CD4-positive, alpha-beta T cell treated with Interleukin-6 for 4 hours (primary cell): ENCODE measurements at regions not wholly inside any gene's neighbourhood (a gene's known extent, or its start where the extent isn't known, plus 50 kb on each side); places are given as distances from the start of the nearest gene placed in this dataset.
"Not testable (repeated sequence)": the region's sequence is repeated elsewhere in the genome, so short reads cannot be mapped to it uniquely, and the experiment has no call there.

Experiments
- DNase-seq: peaks from one replicate; pipeline ENCODE4 v3.0.0-alpha.2; 2020; ENCODE audit warnings: mixed read lengths

DNA sequence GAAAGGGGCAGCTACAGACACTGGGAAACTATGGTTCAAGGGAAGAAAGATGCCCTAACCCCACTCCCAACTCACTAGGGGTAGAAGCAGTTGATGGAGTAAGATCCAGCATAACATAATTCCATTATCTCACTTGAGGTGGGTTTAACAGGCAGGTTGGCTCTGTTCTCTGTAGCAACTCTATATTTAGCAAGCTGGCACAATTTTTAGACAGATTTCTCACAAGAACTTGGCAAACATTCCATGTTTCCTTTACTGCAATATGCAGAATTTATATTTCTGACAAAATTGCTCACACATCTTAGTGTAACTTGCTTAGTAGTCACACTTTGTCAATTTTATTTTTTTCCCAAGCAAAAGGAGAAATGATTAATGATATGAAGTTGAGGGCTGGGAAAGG lies 475.4 kb downstream of the RMST start:
- DNase-seq, result no peak

DNA sequence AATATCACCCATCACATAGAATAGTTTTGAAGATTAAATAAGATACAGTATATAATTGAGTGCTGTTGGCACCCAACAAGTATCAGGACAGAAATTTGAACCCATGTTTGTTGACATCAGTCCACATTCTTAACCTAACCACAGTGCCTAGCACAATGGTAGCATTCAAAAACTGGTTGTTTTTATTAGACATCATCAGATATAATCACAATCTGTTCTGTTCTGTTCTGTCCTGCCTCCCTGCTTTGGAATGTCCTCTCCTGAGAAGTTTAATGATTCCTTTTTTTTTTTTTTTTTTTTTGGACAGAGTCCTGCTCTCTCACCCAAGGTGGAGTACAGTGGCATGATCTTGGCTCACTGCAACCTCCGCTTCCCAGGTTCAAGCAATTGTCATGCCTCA lies 476.6 kb downstream of the RMST start:
- no peak for DNase-seq

DNA sequence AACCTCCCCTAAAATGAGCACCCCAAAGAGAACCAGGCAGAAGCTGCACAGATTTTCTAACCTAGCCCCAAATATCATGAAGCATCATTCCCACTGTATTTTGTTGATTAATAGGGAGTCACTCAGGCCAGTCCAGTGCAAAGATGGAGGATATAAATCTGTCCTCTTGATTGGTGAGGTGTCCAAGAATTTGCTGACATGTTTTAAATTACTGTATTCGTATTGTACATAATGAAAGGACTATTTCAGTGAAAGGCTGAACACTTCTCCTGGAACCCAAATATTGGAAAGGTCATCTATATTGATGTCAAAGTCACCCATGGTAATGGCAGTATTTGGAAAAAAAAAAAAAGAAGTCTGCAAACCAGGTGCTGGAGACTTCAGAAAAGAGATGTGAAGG lies 477.5 kb downstream of the RMST start:
- no peak for DNase-seq

DNA sequence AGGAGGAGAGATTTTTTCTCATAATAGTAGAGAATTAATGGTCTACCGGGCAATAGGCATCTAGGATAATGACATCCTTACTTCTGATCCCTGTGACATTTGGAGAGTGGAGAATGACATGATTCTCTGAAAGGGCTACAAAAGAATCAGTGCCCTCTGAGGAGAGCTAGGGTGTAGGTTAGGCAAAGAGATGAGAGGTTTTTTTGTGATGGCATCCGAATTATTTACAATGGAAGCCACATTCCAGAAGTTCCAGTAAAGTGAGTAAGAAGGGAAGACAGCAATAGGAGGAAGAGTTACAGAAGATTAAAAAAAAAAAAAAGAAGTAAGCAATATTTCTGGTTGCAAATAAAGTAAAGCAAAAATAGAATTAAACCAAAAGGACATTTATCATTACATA lies 478.0 kb downstream of the RMST start:
- no peak for DNase-seq

DNA sequence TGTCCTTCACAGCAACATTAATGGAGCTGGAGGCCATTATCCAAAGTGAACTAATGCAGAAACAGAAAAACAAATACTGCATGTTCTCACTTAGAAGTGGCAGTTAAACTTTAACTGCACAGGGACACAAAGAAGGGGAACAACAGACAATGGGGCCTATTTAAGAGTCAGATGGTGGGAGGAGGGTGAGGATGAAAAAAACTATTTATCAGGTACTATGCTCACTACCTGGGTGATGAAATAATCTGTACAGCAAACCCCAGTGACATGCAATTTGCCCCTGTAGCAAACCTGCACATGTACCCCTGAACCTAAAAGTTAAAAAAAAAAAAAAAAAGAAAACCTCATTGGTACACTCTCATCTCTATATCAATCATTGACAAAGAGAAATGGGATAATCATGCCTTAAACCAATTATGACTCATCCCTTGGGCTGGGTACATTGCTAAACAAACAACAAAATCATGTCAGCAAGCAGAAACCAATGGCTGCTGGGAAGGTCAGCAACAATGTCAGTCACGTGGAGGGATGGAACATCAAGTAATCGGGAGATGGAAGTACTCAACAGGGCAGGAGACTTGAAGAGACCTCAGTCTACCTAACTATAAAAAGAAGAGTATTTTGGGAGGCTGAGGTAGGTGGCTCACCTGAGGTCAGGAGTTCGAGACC lies 479.2 kb downstream of the RMST start:
- DNase-seq, result no peak

DNA sequence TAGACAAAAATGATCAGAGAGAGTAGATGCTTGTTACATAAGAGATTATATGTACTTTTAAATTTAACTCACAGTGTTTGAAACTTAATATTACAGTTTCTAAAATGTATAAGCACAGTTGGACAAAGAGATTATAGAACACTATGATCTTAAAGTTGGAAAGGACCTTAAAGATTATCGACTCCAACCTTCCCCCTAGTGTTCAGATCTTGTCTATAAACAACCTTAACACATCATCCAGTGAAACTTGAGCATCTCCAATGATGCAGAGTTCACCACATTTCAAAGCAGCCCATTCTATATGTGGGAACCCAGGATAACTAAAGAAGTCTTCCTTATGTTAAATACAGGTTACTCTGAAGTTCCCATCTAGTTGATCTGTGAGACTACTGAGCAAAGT lies 480.8 kb downstream of the RMST start:
- no peak for DNase-seq

DNA sequence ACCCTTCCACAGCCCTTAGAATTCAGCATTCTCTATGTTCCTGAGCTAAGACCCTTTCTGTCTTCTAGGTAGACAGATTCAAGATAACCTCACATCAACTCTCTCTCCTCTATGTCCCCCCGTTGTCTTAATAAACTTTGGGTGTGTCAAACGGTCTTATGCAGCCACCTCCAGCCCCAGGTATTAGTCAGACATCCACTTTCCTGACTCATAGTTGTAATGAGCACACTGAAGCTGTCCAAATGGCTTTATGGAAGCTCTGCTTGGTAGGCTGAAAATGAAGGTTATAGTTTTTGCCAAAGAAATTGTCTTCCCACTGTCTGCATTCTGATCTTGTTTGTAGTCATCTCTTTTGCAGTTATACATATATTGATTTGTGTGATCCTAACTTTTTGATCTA lies 482.0 kb downstream of the RMST start:
- DNase-seq, result no peak

DNA sequence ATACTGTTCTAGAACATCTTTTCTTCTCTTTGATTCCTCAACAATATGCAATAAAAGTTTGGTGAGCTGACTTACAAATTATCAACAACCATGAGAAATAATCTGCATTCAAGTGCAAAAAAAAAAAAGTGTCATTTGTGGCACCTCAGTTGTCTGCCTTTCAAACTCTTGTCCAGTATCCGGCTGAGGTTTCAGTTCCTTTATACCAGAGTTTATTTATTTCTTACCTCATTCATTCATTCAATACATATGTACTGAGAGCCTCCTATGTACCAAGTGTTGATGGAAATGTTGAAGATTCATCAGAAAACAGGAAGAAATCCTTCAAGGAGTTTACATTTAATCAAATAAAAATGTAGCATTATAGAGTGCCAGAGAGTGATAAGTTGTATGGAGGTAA lies 484.1 kb downstream of the RMST start:
- DNase-seq, result no peak

DNA sequence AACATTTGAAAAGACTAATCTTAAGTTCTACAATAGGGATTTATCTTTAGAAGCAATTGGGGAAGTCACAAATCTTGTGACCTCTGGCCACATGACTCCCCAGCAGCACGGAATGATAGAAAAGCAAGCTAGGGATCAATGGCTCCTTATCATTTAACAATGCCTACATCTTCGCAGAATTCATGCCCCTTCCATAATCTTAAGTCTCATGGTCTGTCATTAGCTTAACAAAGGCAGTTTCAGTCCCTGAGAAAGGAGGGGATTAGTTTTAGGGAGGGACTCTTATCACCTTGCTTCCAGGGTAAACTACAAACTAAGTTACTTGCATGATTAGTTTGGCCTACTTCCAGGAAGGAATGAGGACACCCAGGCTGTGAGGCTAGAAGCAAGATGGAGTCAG lies 486.0 kb downstream of the RMST start:
- no peak for DNase-seq

DNA sequence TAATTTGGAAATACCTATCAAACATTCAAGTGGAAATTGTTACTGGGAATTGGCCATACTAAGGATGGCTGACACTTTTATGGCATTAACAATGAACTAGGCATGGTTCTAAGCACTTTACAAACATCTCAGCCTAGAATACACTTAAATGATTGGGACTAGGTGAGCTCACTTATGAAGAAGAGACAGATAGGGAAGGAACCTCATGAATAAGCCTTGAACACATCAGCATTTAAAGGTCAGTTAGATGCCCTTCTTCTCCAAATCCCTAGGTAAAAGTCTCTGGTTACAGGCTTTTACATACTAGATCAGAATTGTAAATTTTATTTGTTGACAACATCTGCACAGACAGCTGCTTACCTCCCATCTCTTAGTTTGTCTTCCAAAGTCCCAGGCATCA lies 488.6 kb downstream of the RMST start:
- DNase-seq, result no peak

DNA sequence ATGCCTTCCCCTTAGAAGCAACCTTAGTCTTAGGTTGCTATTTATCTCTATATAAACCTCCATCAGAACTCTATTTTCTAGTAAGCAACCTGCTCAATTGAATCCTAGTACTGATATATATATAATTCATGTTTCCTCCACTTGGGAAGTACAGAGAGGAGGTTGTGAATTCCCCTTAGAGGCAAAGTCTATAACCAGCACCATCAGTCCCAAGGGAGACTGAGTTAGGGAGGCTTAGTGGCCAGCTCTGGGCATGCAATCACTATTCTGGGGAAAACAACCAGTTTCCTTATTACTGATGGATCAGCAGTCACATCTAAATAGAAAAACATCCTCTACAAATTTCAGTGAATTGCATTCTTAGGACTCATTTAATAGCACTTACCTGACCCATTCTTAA lies 489.1 kb downstream of the RMST start:
- no peak for DNase-seq

DNA sequence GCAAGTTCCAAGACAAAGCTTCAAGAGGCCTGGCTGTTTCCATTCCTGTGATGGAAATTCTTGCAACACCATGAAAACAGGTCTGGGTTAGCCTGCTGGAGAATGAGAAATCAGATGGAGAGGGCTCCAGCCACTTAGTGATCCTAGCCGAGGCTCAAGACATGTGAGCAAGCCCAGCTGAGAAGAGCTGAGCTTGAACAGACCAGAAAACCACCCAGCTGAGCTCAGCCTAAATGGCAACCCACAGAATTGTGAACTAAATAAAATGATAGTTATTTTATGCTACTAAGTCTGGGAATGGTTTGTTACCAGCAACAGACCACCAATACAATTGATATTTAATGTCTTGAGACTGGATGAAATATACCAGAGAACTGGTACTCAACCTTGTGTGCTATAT lies 494.5 kb downstream of the RMST start:
- DNase-seq, result no peak

DNA sequence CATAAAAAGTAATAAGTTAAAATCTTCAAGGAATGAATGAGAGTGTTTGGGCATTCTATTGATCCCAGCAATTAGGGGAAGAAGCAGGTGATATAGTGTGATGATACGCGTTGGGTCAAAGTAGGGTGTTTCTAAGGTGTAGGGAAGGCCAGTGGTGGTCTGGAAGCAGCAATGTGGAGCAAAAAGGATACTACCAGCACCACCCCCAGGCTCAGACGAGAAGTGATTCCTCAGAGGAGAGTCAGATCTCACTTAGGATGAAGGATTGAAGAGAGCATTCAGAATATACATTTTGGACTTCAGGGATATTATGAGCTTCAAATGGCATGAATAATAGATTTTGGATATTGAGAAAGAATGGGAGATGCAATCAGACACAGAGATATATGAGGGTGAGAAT lies 497.6 kb downstream of the RMST start:
- no peak for DNase-seq

DNA sequence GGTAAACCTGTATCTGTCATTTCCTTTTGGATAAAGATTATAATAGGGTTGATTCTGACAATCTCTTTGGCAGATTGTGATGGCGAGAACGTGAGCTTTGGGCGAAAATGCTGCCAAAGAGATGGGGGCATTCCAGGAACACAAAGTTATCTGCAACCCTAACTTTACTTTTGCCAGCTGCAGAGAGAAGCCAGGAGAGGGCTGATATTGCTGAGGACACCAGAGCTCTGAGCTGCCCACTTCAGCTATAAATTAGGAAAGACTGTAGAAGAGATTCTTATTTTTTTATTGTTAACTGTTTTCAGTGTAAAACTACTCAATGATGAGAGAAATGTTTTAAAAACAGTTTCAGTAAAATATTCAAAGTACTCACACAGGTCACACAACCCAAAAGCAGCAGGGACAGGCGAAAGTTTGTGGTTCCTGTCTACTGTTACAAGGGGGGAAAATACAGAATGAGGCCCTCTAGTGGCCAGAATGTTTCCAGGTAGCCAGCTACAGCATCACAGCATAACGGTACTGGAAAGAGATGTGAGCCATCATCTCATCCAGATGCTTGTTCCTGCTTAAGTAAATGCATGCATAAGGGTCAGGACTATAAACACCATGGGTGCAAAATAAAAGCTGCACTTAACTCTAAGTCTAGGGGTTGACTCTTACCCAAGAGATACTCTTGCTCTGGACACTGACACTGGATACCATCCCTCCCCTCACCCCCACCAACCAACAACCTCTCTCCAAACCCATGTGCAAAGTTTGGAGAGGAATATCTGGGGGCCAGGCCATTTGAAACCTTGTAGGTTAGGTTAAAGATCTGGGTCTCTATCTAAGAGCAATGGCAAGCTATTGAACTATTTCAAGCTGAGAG lies 498.4 kb downstream of the RMST start:
- DNase-seq, result peak; percentile 14

DNA sequence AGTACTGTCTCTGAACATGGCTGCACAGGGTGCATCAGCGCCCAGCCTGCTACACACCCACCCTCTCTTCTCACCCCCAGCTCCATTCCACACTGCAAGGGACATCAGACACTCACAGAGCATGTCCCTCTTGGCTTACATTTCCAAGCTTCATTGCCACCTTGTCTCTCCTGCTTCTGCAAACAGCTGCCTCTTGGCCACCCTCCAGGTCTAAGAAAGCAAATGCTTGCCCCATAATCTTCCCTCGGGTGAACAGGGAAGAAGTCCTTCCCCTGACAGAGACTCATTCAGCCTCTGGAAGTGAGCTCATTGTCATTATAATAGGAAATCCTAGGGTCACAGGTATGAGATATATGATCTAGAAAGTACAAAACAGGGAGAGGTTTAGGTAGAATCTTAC lies 505.2 kb downstream of the RMST start:
- no peak for DNase-seq

DNA sequence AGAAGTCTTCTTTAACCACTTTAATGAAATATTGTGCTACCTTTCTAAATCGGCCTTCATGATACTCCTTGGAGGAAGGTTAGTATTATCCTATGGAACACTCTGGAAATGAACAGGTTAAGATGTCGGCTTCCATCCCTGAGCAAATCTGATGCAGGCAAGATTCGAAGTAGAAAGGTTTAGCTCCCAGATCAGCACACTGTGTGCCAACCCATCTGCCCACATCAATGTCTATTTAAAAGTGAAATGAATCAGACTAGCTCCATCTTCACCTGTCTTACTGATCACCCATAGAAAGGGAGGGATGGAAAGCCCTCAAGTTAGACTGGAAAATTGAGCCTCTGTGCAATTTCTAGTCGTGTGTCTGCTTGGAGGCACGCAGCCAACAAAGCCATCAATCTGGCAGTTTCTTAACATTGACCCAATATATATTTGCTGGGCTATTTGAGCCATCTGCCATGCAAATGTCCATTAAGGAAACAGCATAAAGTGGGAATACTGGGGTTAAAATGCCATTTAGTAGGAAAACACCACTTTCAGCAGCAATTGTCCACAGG lies 506.1 kb downstream of the RMST start:
- no peak for DNase-seq

DNA sequence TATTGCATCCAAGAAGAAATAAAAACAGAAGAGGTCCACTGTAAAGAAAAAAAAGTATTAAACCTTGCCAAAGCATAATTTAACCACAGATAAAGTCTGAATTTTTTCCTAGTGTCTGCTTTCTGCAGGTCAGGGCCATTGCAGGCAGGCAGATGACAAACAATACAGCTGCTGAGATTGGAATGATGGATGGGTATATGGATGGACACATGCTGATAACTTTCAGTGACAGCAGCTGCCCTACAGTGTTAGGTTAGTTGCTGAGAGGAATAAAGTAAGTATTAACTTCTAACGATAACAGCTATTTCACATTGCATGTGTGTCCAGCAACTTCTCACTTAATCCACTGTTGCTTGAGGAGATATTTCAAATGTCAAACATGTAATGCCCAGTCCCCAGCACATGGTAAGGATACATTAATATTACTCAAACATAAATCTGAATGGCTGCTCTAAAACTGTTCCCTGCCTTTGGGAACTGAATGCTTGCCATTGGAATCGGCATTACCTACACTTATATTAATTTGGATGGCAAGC lies 515.3 kb downstream of the RMST start:
- DNase-seq, result no peak

DNA sequence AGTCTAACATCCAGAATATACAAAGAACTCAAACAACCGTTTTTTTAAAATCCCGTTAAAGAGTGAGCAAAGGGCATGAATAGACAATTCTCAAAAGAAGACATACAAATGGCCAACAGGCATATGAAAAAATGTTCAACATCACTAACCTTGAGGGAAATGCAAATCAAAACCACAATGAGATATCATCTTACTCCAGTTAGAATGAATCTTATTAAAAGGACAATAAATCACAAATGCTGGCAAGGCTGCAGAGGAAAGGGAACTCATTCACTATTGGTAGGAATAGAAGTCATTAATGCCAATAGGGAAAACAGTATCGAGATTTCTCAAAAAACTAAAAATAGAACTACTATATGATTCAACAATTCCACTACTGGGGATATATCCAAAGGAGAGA lies 520.1 kb downstream of the RMST start:
- DNase-seq, result no peak

DNA sequence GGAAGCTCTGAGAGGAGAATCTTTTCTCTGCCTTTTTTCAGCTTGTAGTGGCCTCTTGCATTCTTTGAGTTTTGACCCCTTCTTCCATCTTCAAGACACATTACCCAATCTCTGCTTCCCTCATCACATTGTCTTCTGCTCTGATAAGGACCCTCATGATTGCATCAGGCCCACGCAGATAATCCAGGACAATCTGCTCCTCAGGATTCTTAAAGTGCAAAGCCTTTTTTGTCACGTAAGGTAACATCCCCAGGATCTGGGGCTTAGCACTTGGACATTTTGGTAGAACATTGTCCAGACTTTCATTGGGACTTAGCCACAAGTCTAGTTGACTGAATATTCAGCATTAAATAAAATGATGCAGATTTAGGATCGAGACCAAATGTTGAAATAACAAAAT lies 521.2 kb downstream of the RMST start:
- no peak for DNase-seq

DNA sequence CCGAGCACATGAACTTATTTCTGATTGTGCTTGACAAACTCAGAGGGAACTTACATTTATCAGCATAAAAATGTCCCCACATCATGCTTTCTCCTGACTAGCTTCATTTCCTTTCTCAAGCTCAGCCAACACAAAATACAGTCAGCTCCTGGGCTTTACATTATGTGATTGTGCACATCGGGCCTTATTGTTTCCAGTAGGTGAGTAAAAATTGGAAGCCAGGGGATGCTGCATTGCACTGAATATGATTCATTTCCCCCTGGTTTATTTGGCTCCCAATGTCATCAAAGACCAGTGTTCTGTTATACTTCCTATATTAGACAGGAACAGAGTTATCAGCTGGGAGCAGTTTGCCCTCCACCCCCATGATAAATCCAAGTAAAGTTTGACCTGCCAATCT lies 521.8 kb downstream of the RMST start:
- no peak for DNase-seq

DNA sequence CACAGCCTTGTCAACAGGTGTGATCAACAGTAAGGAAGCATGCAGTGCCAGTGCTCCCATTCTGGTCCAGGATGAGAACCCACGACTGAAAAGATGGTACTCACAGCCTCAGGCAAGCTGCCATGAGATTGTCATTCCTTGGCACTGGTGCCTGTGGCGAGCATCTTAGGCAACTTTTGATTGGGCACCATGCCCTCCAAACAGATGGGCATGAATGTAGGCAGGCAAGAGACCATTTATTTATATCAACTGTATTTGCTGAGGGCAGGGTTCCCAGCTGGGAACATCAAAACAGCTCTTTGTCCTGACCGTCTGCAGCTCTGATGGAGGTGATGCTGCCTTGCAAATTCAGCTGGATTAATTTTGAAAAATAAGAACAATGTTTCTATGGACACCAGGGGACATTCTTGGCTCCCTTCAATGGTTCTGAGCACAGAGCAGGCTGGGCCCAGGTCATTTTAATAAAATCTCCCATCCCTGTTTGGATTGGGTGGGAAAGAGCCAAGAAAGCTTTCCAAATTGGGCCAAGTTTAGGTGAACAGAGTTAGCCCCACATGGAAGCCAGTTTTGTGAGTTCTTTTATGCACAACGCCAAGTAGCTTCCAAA lies 522.5 kb downstream of the RMST start:
- no peak for DNase-seq

DNA sequence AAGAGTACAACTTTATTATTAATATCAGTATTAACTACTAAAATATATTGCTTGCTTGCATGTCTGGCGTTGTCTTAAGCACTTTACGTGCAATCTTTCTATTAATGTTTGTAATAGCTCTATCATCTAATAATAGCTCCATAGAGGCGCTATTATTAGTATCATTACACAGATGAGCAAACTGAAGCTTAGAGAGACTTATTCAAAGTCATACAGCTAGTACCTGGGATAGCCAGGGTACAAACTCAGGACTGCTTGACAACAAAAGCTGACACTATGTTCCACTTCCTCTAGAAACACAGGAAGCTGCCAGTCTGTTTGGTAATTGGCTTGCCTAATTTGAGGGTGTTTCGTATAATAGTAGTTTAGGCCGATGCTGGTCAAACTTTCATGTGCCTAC lies 523.2 kb downstream of the RMST start:
- DNase-seq, result no peak

DNA sequence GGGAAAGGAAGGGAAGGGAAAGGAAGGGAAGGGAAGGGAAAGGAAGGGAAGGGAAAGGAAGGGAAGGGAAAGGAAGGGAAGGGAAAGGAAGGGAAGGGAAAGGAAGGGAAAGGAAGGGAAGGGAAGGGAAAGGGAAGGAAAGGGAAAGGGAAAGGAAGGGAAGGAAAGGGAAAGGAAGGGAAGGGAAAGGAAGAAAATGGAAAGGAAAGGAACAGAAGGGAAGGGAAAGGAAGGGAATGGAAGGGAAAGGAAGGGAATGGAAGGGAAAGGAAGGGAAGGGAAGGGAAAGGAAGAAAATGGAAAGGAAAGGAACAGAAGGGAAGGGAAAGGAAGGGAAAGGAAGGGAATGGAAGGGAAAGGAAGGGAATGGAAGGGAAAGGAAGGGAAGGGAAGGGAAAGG lies 526.0 kb downstream of the RMST start:
- DNase-seq, result not testable (repeated sequence)
